Stomach (tissue), 8 donors: ENCODE measurements at regions not wholly inside any gene's neighbourhood (a gene's known extent, or its start where the extent isn't known, plus 50 kb on each side); places are given as distances from the start of the nearest gene placed in this dataset.

Source experiments
- DNase-seq, 2 donors: peaks; one replicate each; pipeline versions ENCODE4 v3.0.0 to v3.0.0-alpha.2; 2013 to 2019
- H3K27ac ChIP-seq, 5 donors: fragments of 200-600 bp in 4 of 5; sonication (generic) in 4 of 5; one replicate each; pipeline ENCODE4 v1.5.1; 2013 to 2019; ENCODE audit warnings: mild to moderate bottlenecking in 1 of 5, moderate library complexity in 1 of 5
- H3K27me3 ChIP-seq, 3 donors: fragments of 200-600 bp; sonication (generic); one replicate each; pipeline ENCODE4 v1.5.1; 2017 to 2019; ENCODE audit warnings: mixed run types in 1 of 3
- H3K36me3 ChIP-seq, 4 donors: fragments of 200-600 bp; sonication (generic); 1 replicate in 3 of 4; 2 replicates in 1 of 4; pipeline ENCODE4 v1.5.1; 2016 to 2019
- H3K4me1 ChIP-seq, 4 donors: fragments of 200-600 bp; sonication (generic); one replicate each; pipeline ENCODE4 v1.5.1; 2016 to 2019
- H3K4me3 ChIP-seq, 4 donors: fragments of 200-600 bp; sonication (generic) in 3 of 4; one replicate each; pipeline ENCODE4 v1.5.1; 2016 to 2019; ENCODE audit warnings: mild to moderate bottlenecking in 1 of 4
- H3K9me3 ChIP-seq, 4 donors: fragments of 200-600 bp; sonication (generic); one replicate each; pipeline ENCODE4 v1.5.1; 2016 to 2019
- CTCF ChIP-seq, 7 experiments: fragments of 450-650 bp in 4 of 7; fragments of 200-600 bp in 3 of 7; sonication (generic) in 3 of 7; IDR thresholded peaks; one replicate each; pipeline ENCODE4 v1.5.1; 2016 to 2019; ENCODE audit warnings: antibody characterized with exemption in 7 of 7, control low read depth in 2 of 7, mild to moderate bottlenecking in 1 of 7
- EP300 ChIP-seq: sonication (generic); formaldehyde crosslinking; IDR thresholded peaks from one replicate; pipeline ENCODE4 v1.6.1; 2017; ENCODE audit warnings: antibody characterized with exemption
- POLR2A ChIP-seq, 4 donors: fragments of 450-650 bp; IDR thresholded peaks; one replicate each; pipeline ENCODE4 v1.6.1; 2016; ENCODE audit warnings: antibody characterized with exemption in 4 of 4, control low read depth in 2 of 4, mild to moderate bottlenecking in 1 of 4, moderate library complexity in 1 of 4
- POLR2AphosphoS5 ChIP-seq, 3 donors: sonication (generic); formaldehyde crosslinking; IDR thresholded peaks; one replicate each; pipeline ENCODE4 v1.6.1; 2016; ENCODE audit warnings: antibody characterized with exemption in 3 of 3
- WGBS, 5 donors: extraction: QIAGEN DNeasy Blood & Tissue Kit in 3 of 5; methylation state at CpG; one replicate each; pipeline versions ENCODE4 v1.1.5 to v1.1.7; 2013 to 2018; 5-methylcytosine and 5-hydroxymethylcytosine counted together
- intact Hi-C: fragments of 100-400 bp; cut with DNase I; formaldehyde crosslinking; loops from one replicate; pipeline ENCODE4 v1.15.1; 2023; ENCODE audit warnings: low total_unique reads
- donor health status: healthy with polysubstance abuse.
- donor health status: Bipolar disorder and iron deficiency.
- donor health status: healthy.

- H3K9me3 ChIP-seq = no peaks in the 10 kb centered on the region
- no peaks in the 10 kb centered on the region for H3K27me3 ChIP-seq
- intact Hi-C loops = no loop called here
- no peak overlapping the region for H3K4me3 ChIP-seq
- 72 to 85% (median 80%) methylated on average over 2 of the region's 2 CpGs for WGBS, 5 donors
- no peaks in the 10 kb centered on the region for H3K4me1 ChIP-seq
- H3K36me3 ChIP-seq = no peaks in the 10 kb centered on the region
- TF ChIP-seq CTCF (IDR thresholded peaks at IDR 0.05) (no peak), EP300 (no peak), POLR2AphosphoS5 (IDR thresholded peaks at IDR 0.05) (no peak), POLR2A (IDR thresholded peaks at IDR 0.05) (no peak)
- no peak overlapping the region for H3K27ac ChIP-seq
- DNase-seq = no peak
Measured at GRCh38 chr21:19405326-19405725, 1001.7 kb upstream of the TMPRSS15 start.

GRCh38 chr21:19420565-19420964 lies 1017.0 kb upstream of the TMPRSS15 start:
- TF ChIP-seq POLR2AphosphoS5 (IDR thresholded peaks at IDR 0.05) (no peak), CTCF (IDR thresholded peaks at IDR 0.05) (no peak), POLR2A (IDR thresholded peaks at IDR 0.05) (no peak), EP300 (no peak)
- no peak overlapping the region for H3K27ac ChIP-seq
- DNase-seq = no peak
- H3K4me3 ChIP-seq = no peak overlapping the region
- H3K27me3 ChIP-seq = no peaks in the 10 kb centered on the region
- no peaks in the 10 kb centered on the region for H3K4me1 ChIP-seq
- intact Hi-C loops = no loop called here
- WGBS, 5 donors = 59 to 70% (median 69%) methylated on average over 3 of the region's 3 CpGs
- H3K9me3 ChIP-seq = peaks cover 0 to 18% (median 5%) of the 10 kb centered on the region in 4 donors
- no peaks in the 10 kb centered on the region for H3K36me3 ChIP-seq

- intact Hi-C loops = no loop called here
- no peak for TF ChIP-seq CTCF (IDR thresholded peaks at IDR 0.05)
- TF ChIP-seq POLR2AphosphoS5 (IDR thresholded peaks at IDR 0.05) = no peak
- no peak for TF ChIP-seq EP300
- TF ChIP-seq POLR2A (IDR thresholded peaks at IDR 0.05) = no peak
- WGBS, 5 donors = 71 to 81% (median 79%) methylated on average over 4 of the region's 4 CpGs
- Histone ChIP-seq H3K27me3 (no peaks in the 10 kb centered on the region), H3K27ac (no peak overlapping the region), H3K4me1 (no peaks in the 10 kb centered on the region), H3K36me3 (no peaks in the 10 kb centered on the region), H3K4me3 (no peak overlapping the region), H3K9me3 (peaks cover 0 to 8% (median 0%) of the 10 kb centered on the region in 4 donors)
- no peak for DNase-seq
Measured at GRCh38 chr21:19433623-19434022, 1030.0 kb upstream of the TMPRSS15 start.

- intact Hi-C loops = no loop called here
- Histone ChIP-seq H3K36me3 (no peaks in the 10 kb centered on the region), H3K4me1 (no peaks in the 10 kb centered on the region), H3K27ac (no peak overlapping the region), H3K27me3 (no peaks in the 10 kb centered on the region), H3K4me3 (no peak overlapping the region), H3K9me3 (no peaks in the 10 kb centered on the region)
- 15 to 35% (median 22%) methylated on average over 10 of the region's 10 CpGs for WGBS, 5 donors
- TF ChIP-seq EP300 (no peak), CTCF (IDR thresholded peaks at IDR 0.05) (no peak), POLR2AphosphoS5 (IDR thresholded peaks at IDR 0.05) (no peak), POLR2A (IDR thresholded peaks at IDR 0.05) (no peak)
- DNase-seq = peak in 1 of 2 donors; percentile 16
Measured at GRCh38 chr21:19440792-19441655, 1037.4 kb upstream of the TMPRSS15 start.
